Central memory CD8-positive, alpha-beta T cell (primary cell): ENCODE measurements at regions not wholly inside any gene's neighbourhood (a gene's known extent, or its start where the extent isn't known, plus 50 kb on each side); places are given as distances from the start of the nearest gene placed in this dataset.
A peak's percentile ranks its signal among the peaks of the same experiment; 100 is the strongest.
"Not testable (repeated sequence)": the region's sequence is repeated elsewhere in the genome, so short reads cannot be mapped to it uniquely, and the experiment has no call there.

ENCODE experiments used
- ATAC-seq: fragments of 150-1000 bp; cut with Tn5 transposase; replicated peaks from 2 replicates; pipeline ENCODE4 v1.10.0; 2022; ENCODE audit warnings: mild to moderate bottlenecking, moderate FRiP score, moderate number of reproducible peaks; ENCODE audit not compliant: poor library complexity, severe bottlenecking; ENCODE audit errors: extremely low read depth
- DNase-seq, 2 donors: peaks; one replicate each; pipeline ENCODE4 v3.0.0; 2021; ENCODE audit warnings: low spot score in 2 of 2
- H3K27ac Mint-ChIP-seq: one replicate; pipeline ENCODE4 v1.8.0; 2022; ENCODE audit warnings: low read depth, mild to moderate bottlenecking, moderate library complexity, mixed read lengths
- H3K27me3 Mint-ChIP-seq: one replicate; pipeline ENCODE4 v1.8.0; 2022; ENCODE audit warnings: mixed read lengths
- H3K36me3 Mint-ChIP-seq: one replicate; pipeline ENCODE4 v1.8.0; 2022; ENCODE audit warnings: mild to moderate bottlenecking, moderate library complexity, mixed read lengths; ENCODE audit not compliant: insufficient read depth
- H3K4me1 Mint-ChIP-seq: one replicate; pipeline ENCODE4 v1.8.0; 2022; ENCODE audit warnings: mixed read lengths
- H3K4me3 Mint-ChIP-seq: one replicate; pipeline ENCODE4 v1.8.0; 2022; ENCODE audit warnings: mild to moderate bottlenecking, moderate library complexity, mixed read lengths
- H3K9me3 Mint-ChIP-seq: one replicate; pipeline ENCODE4 v1.8.0; 2022; ENCODE audit warnings: mixed read lengths

DNA sequence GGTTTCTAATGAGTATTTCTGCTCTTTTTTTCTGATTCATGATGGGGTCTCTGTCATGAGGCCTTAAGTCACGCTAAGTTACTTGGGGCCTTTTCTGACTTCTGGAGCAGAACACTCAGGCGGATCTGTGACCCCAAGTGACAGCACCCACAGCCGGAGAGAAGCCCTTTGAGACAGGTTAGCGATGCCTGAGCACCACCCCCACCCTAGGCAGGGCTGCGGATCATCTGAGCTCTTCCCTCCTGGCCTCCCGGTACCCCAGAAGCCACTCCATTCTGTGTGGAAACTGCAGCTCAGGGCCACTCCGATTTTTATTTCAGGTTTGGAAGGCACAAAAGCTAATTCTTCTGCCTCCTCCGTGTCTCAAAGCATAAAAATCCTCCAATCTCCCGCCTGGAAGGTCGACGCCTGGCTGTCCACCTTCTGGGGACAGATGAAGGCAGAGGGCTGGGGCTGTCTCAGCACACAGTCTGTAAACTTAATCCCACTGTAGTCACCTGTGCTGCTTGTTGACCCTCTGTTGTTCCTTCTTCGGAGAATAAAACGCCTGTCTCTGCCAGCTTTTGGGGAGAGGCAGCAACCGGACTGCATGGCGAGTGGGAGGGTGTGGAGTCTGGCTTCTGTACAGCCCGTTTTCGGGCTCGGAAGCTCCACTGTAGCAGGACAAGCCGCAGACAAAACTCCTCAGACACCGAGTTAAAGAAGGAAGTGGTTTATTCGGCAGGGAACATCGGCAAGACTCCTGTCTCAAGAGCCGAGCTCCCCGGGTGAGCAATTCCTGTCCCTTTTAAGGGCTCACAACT, 88.8 kb downstream of the SPRY4 start:
- Mint-ChIP-seq H3K27me3 (peaks cover 9% of the 10 kb centered on the region), H3K4me1 (no peaks in the 10 kb centered on the region), H3K4me3 (no peak overlapping the region), H3K27ac (no peak overlapping the region), H3K36me3 (no peaks in the 10 kb centered on the region), H3K9me3 (no peaks in the 10 kb centered on the region)
- DNase-seq: no peak
- ATAC-seq: no peak

DNA sequence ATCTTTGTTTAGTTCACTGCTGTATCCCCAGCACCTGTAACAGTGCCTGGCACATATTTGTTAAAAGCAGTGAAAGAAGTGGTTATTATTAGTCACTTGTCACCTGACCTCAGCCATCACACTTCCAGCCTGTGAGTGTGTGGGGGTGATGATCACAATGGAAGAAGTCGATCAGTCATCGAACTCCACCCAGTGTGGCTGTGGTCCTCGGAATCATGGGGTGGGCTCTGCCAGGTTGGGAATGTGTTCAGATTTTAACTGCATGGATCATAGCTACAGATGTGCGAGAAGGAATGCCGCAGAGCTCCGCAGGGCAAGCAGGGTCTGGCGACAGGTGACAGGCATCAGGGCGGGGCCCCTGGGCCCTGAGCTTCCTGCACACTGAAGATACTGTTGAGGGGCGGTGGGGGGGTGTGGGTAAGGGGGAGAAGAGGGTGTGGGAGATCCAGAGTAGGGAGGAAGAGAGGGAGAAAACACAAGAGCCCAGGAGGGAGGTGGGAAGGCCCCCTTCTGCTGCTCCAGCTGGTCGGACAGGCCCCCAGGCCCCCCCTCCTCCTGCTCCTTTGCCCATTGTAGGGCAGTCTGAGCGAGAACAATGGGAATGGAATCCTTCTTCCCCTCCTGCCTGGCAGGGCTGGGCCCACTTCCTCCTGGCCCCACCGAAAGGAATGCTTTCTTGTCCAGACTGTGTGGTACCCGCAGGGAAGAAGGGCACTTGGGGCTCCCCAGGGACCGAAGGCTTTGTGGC, 89.6 kb downstream of the SPRY4 start:
- Mint-ChIP-seq H3K9me3 (no peaks in the 10 kb centered on the region), H3K4me3 (no peak overlapping the region), H3K4me1 (no peaks in the 10 kb centered on the region), H3K27me3 (peaks cover 9% of the 10 kb centered on the region), H3K36me3 (no peaks in the 10 kb centered on the region), H3K27ac (no peak overlapping the region)
- DNase-seq (no peak), ATAC-seq (no peak)

DNA sequence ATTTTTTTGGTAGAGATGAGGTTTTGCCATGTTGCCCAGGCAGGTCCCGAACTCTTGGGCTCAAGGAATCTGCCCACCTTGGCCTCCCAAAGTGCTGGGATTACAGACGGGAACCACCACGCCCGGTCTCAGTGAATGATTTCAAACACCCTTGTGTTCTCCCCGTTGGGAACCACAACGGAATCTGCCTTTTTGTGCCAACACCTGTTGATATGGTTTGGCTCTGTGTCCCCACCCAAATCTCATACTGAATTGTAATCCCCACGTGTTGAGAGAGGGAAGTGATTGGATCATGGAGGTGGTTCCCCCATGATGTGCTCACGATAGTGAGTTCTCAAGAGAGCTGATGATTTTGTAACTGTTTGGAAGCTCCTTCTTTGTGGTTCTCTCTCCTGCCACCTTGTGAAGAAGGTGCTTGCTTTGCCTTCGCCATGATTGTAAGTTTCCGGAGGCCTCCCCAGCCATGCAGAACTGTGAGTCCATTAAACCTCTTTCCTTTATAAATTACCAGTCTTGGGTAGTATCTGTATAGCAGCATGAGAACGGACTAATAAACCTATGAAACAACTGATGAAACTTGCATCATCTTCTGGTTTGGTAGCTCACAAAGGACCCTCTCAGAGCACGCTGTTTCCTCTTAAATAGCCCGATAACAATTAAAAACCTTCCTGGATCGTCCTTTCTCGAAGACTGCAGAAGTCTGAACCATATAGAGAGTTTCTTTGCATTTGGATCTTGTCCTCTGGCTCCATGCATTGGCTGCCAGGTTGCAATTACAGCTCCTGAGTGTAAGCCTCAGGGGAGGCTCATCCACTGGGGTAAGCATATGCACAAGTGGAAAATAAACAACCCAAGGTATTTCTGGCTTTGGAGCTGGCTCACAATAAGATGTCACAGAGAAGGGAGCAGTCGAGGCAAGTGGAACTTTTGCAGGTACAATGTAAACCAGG, 91.5 kb downstream of the SPRY4 start:
- H3K36me3 Mint-ChIP-seq: no peaks in the 10 kb centered on the region
- DNase-seq (no peak), ATAC-seq (no peak)
- no peak overlapping the region for H3K4me3 Mint-ChIP-seq
- no peak overlapping the region for H3K27ac Mint-ChIP-seq
- no peaks in the 10 kb centered on the region for H3K4me1 Mint-ChIP-seq
- peaks cover 9% of the 10 kb centered on the region for H3K27me3 Mint-ChIP-seq
- no peaks in the 10 kb centered on the region for H3K9me3 Mint-ChIP-seq

DNA sequence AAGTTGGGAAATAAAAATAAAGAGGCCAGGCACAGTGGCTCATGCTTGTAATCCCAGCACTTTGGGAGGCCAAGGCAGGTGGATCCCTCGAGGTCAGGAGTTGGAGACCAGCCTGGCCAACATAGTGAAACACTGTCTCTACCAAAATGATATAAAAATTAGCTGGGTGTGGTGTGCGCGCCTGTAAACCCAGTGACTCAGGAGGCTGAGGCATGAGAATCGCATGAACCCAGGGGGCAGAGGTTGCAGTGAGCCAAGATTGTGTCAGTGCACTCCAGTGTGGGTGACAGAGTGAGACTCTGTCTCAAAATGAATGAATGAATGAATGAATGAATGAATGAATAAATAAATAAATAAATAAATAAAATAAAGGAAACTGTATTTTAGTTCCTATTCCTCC, 93.9 kb downstream of the SPRY4 start:
- not testable (repeated sequence) for H3K27ac Mint-ChIP-seq, H3K36me3 Mint-ChIP-seq, DNase-seq, H3K4me1 Mint-ChIP-seq, H3K9me3 Mint-ChIP-seq, H3K4me3 Mint-ChIP-seq, ATAC-seq, H3K27me3 Mint-ChIP-seq

DNA sequence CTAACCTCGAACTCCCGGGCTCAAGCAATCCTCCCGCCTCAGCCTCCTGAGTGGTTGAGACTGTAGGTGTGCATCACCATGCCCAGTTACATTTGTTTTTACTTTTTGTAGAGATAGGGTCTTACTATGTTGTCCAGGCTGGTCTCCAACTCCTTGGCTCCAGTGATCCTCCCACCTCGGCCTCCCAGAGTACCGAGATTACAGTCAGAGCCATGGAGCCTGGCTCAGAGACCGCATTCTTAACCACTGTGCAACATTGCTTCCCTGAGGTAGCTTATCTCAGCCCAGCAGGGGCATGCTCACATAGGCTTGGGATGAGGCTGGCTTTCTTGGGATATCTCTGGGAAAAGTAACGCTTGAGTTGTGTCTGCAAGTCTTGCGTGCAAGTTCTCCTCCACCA, 99.7 kb downstream of the SPRY4 start:
- Mint-ChIP-seq H3K4me1 (peaks cover 34% of the 10 kb centered on the region), H3K27me3 (no peaks in the 10 kb centered on the region), H3K36me3 (peaks cover 5% of the 10 kb centered on the region), H3K27ac (no peak overlapping the region), H3K4me3 (no peak overlapping the region), H3K9me3 (no peaks in the 10 kb centered on the region)
- DNase-seq: no peak
- no peak for ATAC-seq

DNA sequence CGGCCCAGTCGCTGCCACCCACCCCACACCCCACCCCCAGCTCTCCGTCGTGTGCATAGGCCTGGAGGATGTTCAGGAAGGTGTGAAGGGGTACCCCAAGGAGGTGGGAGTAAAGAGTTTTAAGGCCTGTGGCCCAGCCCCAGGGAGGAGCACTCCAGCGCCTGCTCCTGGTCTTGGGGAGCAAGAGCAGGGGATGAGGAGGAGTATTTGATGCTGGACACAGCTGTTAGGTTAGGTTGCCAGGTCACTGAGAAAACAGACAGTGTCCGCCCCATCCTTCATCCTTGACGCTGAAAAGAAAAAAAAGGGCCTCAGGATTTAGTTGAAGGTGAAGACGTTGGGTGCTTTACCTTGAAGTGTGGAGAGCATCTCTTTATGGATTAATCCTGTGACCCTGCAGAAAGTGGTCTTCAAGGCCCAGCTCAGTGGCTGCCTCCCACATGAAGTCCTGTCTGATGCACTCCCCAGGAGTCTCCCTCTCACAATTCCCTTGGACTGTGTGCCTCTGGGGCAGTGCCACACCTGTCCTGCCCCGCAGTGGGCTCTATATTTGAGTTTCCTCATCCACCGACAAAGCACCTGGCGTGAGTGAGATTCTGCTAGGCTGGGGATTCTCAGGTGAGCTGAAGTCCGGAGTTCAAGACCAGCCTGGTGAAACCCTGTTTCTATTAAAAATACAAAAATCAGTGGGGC, 101.8 kb downstream of the SPRY4 start:
- Mint-ChIP-seq H3K36me3 (peaks cover 5% of the 10 kb centered on the region), H3K4me1 (peaks cover 34% of the 10 kb centered on the region), H3K9me3 (no peaks in the 10 kb centered on the region), H3K27ac (peak overlapping the region; percentile 46), H3K27me3 (no peaks in the 10 kb centered on the region), H3K4me3 (no peak overlapping the region)
- ATAC-seq: no peak
- no peak for DNase-seq

DNA sequence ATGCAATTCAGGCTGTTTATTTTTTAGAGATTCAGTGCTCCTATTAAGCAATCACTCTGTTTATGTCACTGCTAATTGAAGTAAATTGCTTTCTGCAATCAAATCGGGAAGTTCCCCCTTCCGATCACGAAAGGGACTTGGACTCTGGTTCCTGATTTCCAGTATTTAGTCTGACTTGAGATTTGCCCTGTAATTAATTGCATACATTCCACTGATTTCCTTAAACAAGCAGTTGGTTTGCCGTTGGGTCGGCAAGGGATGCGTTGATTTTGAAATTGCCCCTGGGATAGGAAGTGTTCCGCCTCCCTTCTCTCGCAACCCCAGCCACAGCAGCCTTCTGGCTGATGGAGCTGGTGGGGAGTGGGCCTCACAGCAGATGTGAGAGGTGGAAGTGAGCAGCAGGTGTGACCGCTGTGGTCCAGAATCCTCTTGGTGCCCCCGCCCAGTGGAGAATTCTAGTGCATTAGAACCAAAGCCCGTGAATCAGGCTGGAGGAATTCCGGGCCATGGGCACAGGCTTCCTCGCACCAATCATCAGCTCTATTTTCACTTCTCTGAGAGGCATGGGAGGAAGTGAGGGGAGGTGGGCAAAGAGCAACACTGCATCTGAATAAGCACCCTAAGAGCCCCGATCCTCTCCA, 102.5 kb downstream of the SPRY4 start:
- H3K9me3 Mint-ChIP-seq: no peaks in the 10 kb centered on the region
- H3K4me1 Mint-ChIP-seq: peaks cover 34% of the 10 kb centered on the region
- peaks cover 5% of the 10 kb centered on the region for H3K36me3 Mint-ChIP-seq
- H3K27me3 Mint-ChIP-seq: no peaks in the 10 kb centered on the region
- H3K4me3 Mint-ChIP-seq: no peak overlapping the region
- no peak for DNase-seq
- ATAC-seq: no peak
- no peak overlapping the region for H3K27ac Mint-ChIP-seq

DNA sequence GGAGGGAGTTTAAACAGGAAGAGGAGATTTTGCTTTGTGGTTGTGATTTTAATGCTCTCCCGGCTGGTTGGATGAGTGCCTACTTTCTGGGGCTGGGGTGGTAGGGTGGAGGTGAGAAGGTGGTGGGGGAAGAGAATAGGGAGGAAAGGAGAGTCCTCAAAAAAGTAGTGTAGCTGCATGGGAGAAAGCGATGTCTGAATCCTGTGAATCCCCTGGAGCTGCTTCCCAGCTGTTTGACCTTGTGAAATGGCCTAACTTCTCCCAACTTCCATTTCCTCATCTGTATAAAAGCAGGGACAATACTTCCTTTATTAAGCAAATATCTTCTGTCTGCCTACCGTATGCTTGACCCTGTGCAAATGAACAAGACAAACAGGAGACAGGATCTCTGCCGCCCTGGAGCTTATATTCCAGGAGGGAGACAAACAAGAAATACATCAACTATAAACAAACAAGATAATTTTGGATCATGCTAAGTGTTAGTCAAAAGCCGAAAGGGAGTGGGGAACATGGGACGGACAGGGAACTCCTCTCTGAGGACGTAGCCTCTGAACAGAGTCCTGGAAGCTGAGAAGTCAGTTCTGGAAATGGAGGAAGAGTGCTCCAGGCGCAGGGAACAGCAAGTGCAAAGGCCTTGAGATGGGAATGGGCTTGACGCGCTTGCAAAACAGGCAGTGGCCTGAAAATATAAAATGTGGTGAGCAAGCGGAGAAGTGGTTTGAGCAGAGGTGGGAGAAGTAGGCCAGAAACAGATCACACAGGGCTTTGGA, 103.5 kb downstream of the SPRY4 start:
- H3K27ac Mint-ChIP-seq: peak overlapping the region; percentile 52
- H3K4me1 Mint-ChIP-seq: peaks cover 34% of the 10 kb centered on the region
- H3K4me3 Mint-ChIP-seq: no peak overlapping the region

DNA sequence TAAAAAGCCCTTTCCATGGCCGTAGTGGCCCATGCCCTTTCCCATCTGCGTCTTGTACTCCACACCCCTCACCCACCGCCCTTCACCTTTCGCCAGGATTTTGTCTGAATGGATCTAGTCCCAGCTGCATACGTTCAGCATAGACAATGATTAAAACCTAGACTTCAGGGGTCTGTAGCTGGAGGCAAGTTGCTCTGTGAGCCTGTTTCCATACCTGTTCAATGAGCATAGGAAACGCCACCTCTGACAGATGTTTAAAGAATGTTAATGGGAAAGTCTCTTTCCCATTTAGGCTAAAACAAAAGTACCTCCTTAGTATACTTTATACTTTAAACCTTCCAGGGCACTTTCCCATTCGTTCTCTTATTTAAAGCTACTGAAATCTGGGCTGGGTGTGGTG, 105.7 kb downstream of the SPRY4 start:
- peaks cover 31% of the 10 kb centered on the region for H3K4me1 Mint-ChIP-seq
- H3K27me3 Mint-ChIP-seq: peaks cover 9% of the 10 kb centered on the region
- no peak overlapping the region for H3K4me3 Mint-ChIP-seq
- peaks cover 8% of the 10 kb centered on the region for H3K36me3 Mint-ChIP-seq
- H3K9me3 Mint-ChIP-seq: no peaks in the 10 kb centered on the region
- no peak for ATAC-seq
- no peak overlapping the region for H3K27ac Mint-ChIP-seq
- DNase-seq: no peak

More for the DNA sequence above, 103.5 kb downstream of the SPRY4 start:
- Mint-ChIP-seq H3K27me3 (peaks cover 7% of the 10 kb centered on the region), H3K36me3 (peaks cover 8% of the 10 kb centered on the region), H3K9me3 (no peaks in the 10 kb centered on the region)
- ATAC-seq (no peak), DNase-seq (no peak)

DNA sequence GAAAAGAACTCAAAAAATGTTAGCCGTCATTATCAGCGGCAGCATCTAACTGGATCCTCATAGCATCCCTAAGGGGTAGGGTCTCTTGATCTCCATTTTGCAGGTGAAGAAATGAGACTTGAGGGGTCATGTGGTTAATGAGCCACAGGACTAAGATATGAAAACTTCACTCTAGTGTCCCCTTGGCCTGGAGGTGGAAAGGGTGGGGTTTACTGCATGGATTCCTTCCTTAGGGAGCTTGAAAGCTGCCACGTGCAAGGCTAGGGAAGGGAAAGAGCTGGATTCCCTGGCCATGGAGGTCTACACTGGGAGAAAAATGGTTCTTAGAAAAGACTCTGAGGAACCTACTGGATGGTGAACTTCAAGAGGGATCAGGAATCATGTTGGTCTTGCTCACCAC, 107.9 kb downstream of the SPRY4 start:
- no peaks in the 10 kb centered on the region for H3K9me3 Mint-ChIP-seq
- peaks cover 4% of the 10 kb centered on the region for H3K36me3 Mint-ChIP-seq
- H3K27ac Mint-ChIP-seq: no peak overlapping the region
- H3K4me1 Mint-ChIP-seq: peaks cover 18% of the 10 kb centered on the region
- ATAC-seq (no peak), DNase-seq (no peak)
- no peak overlapping the region for H3K4me3 Mint-ChIP-seq
- peaks cover 15% of the 10 kb centered on the region for H3K27me3 Mint-ChIP-seq

DNA sequence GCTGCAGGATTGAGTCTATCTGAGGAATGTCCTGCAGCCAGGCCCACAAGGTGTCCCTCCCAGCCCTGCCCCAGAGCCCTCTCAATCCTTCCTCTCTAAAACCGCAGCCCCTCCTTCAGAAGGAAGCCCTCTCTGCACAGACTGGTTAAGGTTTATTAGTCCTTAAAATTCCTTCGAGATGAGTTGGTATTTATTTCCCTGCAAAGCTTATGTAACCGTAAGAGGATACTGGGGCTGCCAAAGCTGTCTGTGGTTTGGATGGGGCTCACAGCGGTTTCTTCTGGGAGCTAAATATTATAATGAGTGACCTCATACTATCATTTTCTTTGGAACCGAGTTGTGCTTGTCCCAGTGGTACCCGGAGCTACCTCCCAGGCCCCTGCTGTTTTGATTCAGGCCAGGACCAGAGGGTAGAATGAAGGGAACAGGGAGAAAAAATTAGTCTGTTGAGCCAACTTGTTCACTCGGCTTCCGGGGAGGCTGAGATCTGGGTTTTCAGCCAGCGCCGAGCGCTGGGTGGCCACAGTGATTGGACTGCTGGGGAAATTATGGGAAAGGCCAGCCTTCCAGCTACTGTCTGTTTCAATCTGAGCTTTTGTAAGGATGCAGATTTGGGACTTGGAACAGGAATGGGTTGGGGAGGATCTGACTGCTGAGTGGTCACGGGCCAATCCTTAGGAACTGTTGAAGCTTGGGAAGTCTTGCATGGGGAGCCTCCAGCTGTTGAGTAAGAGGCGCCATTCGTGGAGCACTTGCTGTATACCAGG, 107.5 kb downstream of the NDFIP1 start:
- Mint-ChIP-seq H3K4me3 (no peak overlapping the region), H3K27me3 (peaks cover 16% of the 10 kb centered on the region), H3K9me3 (no peaks in the 10 kb centered on the region), H3K27ac (no peak overlapping the region), H3K36me3 (peaks cover 2% of the 10 kb centered on the region), H3K4me1 (peaks cover 9% of the 10 kb centered on the region)
- ATAC-seq (no peak), DNase-seq (no peak)
